ENCODE measurements at regions not wholly inside any gene's neighbourhood (a gene's known extent, or its start where the extent isn't known, plus 50 kb on each side); places are given as distances from the start of the nearest gene placed in this dataset.

GRCh38 chr1:43108080-43108479 lies 64.0 kb downstream of the EBNA1BP2 start:
- no peak overlapping the region for H3K4me2 ChIP-seq
- Mint-ChIP-seq H3K27ac (no peak overlapping the region), H3K36me3 (ENCODE audit: low read depth) (peaks cover 54% of the 10 kb centered on the region), H3K9me3 (peaks cover 63% of the 10 kb centered on the region), H3K4me1 (no peaks in the 10 kb centered on the region), H3K27me3 (ENCODE audit: insufficient read depth, low read depth, poor library complexity) (peaks cover 7% of the 10 kb centered on the region), H3K4me3 (no peak overlapping the region)
- ATAC-seq (no peak), DNase-seq (ENCODE audit: low spot score) (no peak)
- H3K27ac ChIP-seq (ENCODE audit: low read depth) = no peak overlapping the region
- H3K4me1 ChIP-seq (ENCODE audit: insufficient read depth) = no peaks in the 10 kb centered on the region
- no peaks in the 10 kb centered on the region for H3F3A ChIP-seq (replicated peaks; ENCODE audit: low read depth)
- H3K79me2 ChIP-seq (replicated peaks; ENCODE audit: insufficient read depth) = no peaks in the 10 kb centered on the region
- no peak overlapping the region for H3K4me3 ChIP-seq
- no peaks in the 10 kb centered on the region for H3K27me3 ChIP-seq (ENCODE audit: insufficient read depth)
- H2AFZ ChIP-seq = no peak overlapping the region
- H4K20me1 ChIP-seq (replicated peaks; ENCODE audit: insufficient read depth) = no peaks in the 10 kb centered on the region
- no peak for TF ChIP-seq JUNB (IDR thresholded peaks at IDR 0.05; ENCODE audit: unreplicated experiment)
- H3K36me3 ChIP-seq (ENCODE audit: insufficient read depth) = no peaks in the 10 kb centered on the region
- H3K9me2 ChIP-seq (ENCODE audit: insufficient read depth) = no peaks in the 10 kb centered on the region

GRCh38 chr1:43107664-43108063 lies 64.4 kb downstream of the EBNA1BP2 start:
- Mint-ChIP-seq H3K4me1 (no peaks in the 10 kb centered on the region), H3K36me3 (ENCODE audit: low read depth) (peaks cover 56% of the 10 kb centered on the region), H3K4me3 (no peak overlapping the region), H3K9me3 (peaks cover 66% of the 10 kb centered on the region), H3K27me3 (ENCODE audit: insufficient read depth, low read depth, poor library complexity) (peaks cover 7% of the 10 kb centered on the region), H3K27ac (no peak overlapping the region)
- ATAC-seq = no peak
- Histone ChIP-seq H3K4me1 (ENCODE audit: insufficient read depth) (no peaks in the 10 kb centered on the region), H3K27ac (ENCODE audit: low read depth) (no peak overlapping the region), H3K36me3 (ENCODE audit: insufficient read depth) (no peaks in the 10 kb centered on the region), H4K20me1 (replicated peaks; ENCODE audit: insufficient read depth) (no peaks in the 10 kb centered on the region), H2AFZ (no peak overlapping the region), H3K27me3 (ENCODE audit: insufficient read depth) (no peaks in the 10 kb centered on the region), H3K4me2 (no peak overlapping the region), H3K79me2 (replicated peaks; ENCODE audit: insufficient read depth) (no peaks in the 10 kb centered on the region), H3F3A (replicated peaks; ENCODE audit: low read depth) (no peaks in the 10 kb centered on the region), H3K9me2 (ENCODE audit: insufficient read depth) (no peaks in the 10 kb centered on the region), H3K4me3 (no peak overlapping the region)
- no peak for DNase-seq (ENCODE audit: low spot score)
- no peak for TF ChIP-seq POLR2AphosphoS5 (IDR thresholded peaks at IDR 0.05; ENCODE audit: low read depth)

- no peaks in the 10 kb centered on the region for H3K9me2 ChIP-seq (ENCODE audit: insufficient read depth)
- Mint-ChIP-seq H3K4me3 (no peak overlapping the region), H3K36me3 (ENCODE audit: low read depth) (peaks cover 63% of the 10 kb centered on the region), H3K4me1 (no peaks in the 10 kb centered on the region), H3K27ac (no peak overlapping the region), H3K27me3 (ENCODE audit: insufficient read depth, low read depth, poor library complexity) (peaks cover 7% of the 10 kb centered on the region), H3K9me3 (peaks cover 59% of the 10 kb centered on the region)
- H3K36me3 ChIP-seq (ENCODE audit: insufficient read depth) = no peaks in the 10 kb centered on the region; the same call in 1 of the 2 replicates
- no peak overlapping the region for H2AFZ ChIP-seq
- H3K79me2 ChIP-seq (replicated peaks; ENCODE audit: insufficient read depth) = no peaks in the 10 kb centered on the region
- H3K4me1 ChIP-seq (ENCODE audit: insufficient read depth) = no peaks in the 10 kb centered on the region
- DNase-seq (ENCODE audit: low spot score) (no peak), ATAC-seq (no peak)
- H3K27me3 ChIP-seq (ENCODE audit: insufficient read depth) = no peaks in the 10 kb centered on the region
- H3F3A ChIP-seq (replicated peaks; ENCODE audit: low read depth) = no peaks in the 10 kb centered on the region
- no peak overlapping the region for H3K4me2 ChIP-seq
- H3K27ac ChIP-seq (ENCODE audit: low read depth) = no peak overlapping the region
- H4K20me1 ChIP-seq (replicated peaks; ENCODE audit: insufficient read depth) = no peaks in the 10 kb centered on the region
- H3K4me3 ChIP-seq = no peak overlapping the region
- TF ChIP-seq ZNF331 (CRISPR knock-in tag; IDR thresholded peaks at IDR 0.05; ENCODE audit: low read depth) (no peak), CTCF (conservative IDR thresholded peaks at IDR 0.05; ENCODE audit: low read depth in 2 of 2) (no peak), NANOG (IDR thresholded peaks at IDR 0.05; ENCODE audit: borderline replicate concordance) (no peak), EZH2phosphoT487 (IDR thresholded peaks at IDR 0.05; ENCODE audit: unreplicated experiment) (no peak), ZNF462 (CRISPR knock-in tag; IDR thresholded peaks at IDR 0.05) (no peak), POLR2AphosphoS5 (IDR thresholded peaks at IDR 0.05; ENCODE audit: low read depth) (no peak), STAT1 (IDR thresholded peaks at IDR 0.05; ENCODE audit: unreplicated experiment) (no peak), JUNB (IDR thresholded peaks at IDR 0.05; ENCODE audit: unreplicated experiment) (no peak)
Measured at GRCh38 chr1:43104027-43104763, 67.9 kb downstream of the EBNA1BP2 start.
